PFSK-1 (cell line): ENCODE measurements at regions not wholly inside any gene's neighbourhood (a gene's known extent, or its start where the extent isn't known, plus 50 kb on each side); places are given as distances from the start of the nearest gene placed in this dataset.

ENCODE experiments used
- POLR2AphosphoS5 ChIP-seq: IDR thresholded peaks from 2 replicates; pipeline ENCODE4 v1.6.1; 2012; ENCODE audit warnings: low read depth, mild to moderate bottlenecking, control low read depth, low read length, moderate library complexity
- SIN3A ChIP-seq: IDR thresholded peaks from 2 replicates; pipeline ENCODE4 v1.6.1; 2012; ENCODE audit warnings: mild to moderate bottlenecking, low read length, moderate library complexity, borderline replicate concordance; ENCODE audit not compliant: insufficient read depth
- TAF1 ChIP-seq: IDR thresholded peaks from 2 replicates; pipeline ENCODE4 v1.6.1; 2012; ENCODE audit warnings: low read length, control low read depth, borderline replicate concordance; ENCODE audit not compliant: insufficient read depth

DNA sequence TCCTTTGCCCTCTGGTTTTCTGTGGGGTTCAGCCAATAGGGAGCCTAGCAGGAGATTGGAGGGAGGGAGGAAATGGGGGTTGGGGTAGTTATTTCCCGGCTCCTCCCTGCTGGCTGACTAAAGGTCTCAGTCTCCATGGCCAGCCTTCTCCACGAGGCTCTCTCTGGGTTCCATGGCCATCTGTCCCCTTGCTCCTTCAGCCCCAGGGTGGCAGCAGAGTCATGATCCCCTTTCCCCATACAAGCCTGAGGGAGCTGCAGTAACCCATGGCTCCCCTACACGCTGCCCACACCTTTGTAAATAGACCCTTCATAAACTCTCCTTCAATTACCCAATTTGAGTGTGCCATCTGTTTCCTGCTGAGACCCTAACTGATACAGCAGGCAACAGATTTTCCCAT is 176.1 kb upstream of the CSF3R start:
- TF ChIP-seq POLR2AphosphoS5 (no peak), SIN3A (no peak), TAF1 (no peak)
